AG09319 (cell line): ENCODE measurements at regions not wholly inside any gene's neighbourhood (a gene's known extent, or its start where the extent isn't known, plus 50 kb on each side); places are given as distances from the start of the nearest gene placed in this dataset.

ENCODE experiments used
- DNase-seq: peaks from one replicate; pipeline ENCODE4 v3.0.0-alpha.2; 2010; ENCODE audit warnings: low read depth; ENCODE audit errors: extremely low read depth
- TF ChIP-seq, protein P1 (sequence below): IDR thresholded peaks from 2 replicates; pipeline ENCODE4 v1.5.1; 2011; ENCODE audit warnings: low read depth, mild to moderate bottlenecking, inconsistent platforms, low read length, moderate library complexity

- TF ChIP-seq, protein P1, sequence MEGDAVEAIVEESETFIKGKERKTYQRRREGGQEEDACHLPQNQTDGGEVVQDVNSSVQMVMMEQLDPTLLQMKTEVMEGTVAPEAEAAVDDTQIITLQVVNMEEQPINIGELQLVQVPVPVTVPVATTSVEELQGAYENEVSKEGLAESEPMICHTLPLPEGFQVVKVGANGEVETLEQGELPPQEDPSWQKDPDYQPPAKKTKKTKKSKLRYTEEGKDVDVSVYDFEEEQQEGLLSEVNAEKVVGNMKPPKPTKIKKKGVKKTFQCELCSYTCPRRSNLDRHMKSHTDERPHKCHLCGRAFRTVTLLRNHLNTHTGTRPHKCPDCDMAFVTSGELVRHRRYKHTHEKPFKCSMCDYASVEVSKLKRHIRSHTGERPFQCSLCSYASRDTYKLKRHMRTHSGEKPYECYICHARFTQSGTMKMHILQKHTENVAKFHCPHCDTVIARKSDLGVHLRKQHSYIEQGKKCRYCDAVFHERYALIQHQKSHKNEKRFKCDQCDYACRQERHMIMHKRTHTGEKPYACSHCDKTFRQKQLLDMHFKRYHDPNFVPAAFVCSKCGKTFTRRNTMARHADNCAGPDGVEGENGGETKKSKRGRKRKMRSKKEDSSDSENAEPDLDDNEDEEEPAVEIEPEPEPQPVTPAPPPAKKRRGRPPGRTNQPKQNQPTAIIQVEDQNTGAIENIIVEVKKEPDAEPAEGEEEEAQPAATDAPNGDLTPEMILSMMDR = no peak
- DNase-seq = no peak
These were observed 339.3 kb upstream of the ADAMTS5 start for GRCh38 chr21:27306206-27306605.

- DNase-seq = no peak
- TF ChIP-seq, protein P1 = no peak
These were observed 334.3 kb upstream of the ADAMTS5 start for GRCh38 chr21:27301220-27301619.

DNA sequence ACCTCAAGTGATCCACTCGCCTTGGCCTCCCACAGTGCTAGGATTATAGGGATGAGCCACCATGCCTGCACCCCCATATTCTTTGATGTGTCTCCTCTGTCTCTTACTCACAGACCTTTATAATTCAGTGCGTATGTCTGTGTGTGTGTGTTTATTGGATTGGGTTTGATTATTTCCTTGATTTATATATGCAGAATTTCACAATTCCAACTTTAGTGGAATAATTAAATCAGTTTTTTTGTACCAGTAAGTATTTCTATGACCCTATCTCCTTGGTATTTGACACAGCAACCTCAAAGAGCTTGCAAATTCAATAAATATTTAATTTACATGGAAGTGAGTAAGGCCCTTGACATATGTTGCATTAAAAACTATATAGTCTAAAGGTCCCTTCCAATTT, 333.9 kb upstream of the ADAMTS5 start:
- TF ChIP-seq, protein P1 = no peak
- DNase-seq = no peak

DNA sequence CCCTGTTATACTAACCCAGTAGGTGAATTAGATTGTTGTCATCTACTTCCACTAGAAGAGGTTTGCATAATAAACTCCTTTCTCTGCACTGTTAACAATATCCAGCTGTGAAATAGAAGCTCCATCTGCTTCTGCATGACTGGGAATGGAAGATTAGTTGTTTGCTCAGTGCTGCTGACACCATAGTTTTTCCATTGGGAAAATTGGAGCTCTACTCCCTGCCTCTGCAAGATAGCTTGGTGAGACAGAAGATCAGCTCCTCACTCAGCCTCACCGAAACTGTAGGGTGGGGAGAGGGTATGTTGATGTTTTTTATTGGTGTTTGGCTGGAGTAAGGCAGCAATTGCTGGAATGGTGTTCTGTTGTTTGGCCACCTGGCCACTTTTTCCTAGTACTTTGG, 331.6 kb upstream of the ADAMTS5 start:
- no peak for DNase-seq
- TF ChIP-seq, protein P1 = no peak

- TF ChIP-seq, protein P1 = no peak
These were observed 326.4 kb upstream of the ADAMTS5 start for GRCh38 chr21:27293239-27293638.

DNA sequence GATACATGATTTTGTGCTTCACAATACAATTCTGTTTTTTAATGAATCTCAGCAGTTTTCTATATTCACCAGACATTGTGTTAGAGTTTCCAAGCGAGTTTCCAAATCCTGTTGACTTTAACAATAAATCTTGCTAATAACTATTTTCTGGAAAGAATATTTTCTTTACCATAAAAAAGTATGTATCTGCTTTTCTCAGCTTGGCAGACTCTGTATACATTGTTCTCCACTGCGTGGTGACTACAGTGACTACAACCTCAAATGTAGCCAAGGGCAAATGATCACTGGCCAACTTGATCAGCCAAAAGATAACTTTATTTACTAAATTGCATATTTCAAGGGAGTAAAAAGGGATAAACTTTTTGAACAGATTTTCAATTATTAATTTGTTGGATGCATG, 325.9 kb upstream of the ADAMTS5 start:
- TF ChIP-seq, protein P1 = no peak

More at GRCh38 chr21:27293239-27293638, 326.4 kb upstream of the ADAMTS5 start:
- DNase-seq = no peak

GRCh38 chr21:27292229-27292628, 325.3 kb upstream of the ADAMTS5 start:
- DNase-seq = no peak
- TF ChIP-seq, protein P1 = no peak

More for the DNA sequence above, 325.9 kb upstream of the ADAMTS5 start:
- no peak for DNase-seq
